ENCODE measurements at regions not wholly inside any gene's neighbourhood (a gene's known extent, or its start where the extent isn't known, plus 50 kb on each side); places are given as distances from the start of the nearest gene placed in this dataset.

- no peak overlapping the region for H2AK5ac ChIP-seq (ENCODE audit: insufficient read length, low read length)
- no peaks in the 10 kb centered on the region for H3K4me1 ChIP-seq (ENCODE audit: insufficient read depth, low read length)
- H3K18ac ChIP-seq (ENCODE audit: insufficient read length, low read depth, low read length) = no peak overlapping the region
Observed at GRCh38 chr4:144590020-144590419, 55.9 kb upstream of the HHIP start.

More at GRCh38 chr4:144590020-144590419, 55.9 kb upstream of the HHIP start:
- no peak overlapping the region for H3K4me3 Mint-ChIP-seq
- no peaks in the 10 kb centered on the region for H3K9me3 ChIP-seq (ENCODE audit: control insufficient read depth, low read depth, low read length)
- no peak overlapping the region for H2BK15ac ChIP-seq (ENCODE audit: low read depth, low read length)
- no peak overlapping the region for H4K8ac ChIP-seq (replicated peaks; ENCODE audit: insufficient read length, low read depth, low read length)
- H3K56ac ChIP-seq (ENCODE audit: insufficient read length, low read depth, low read length) = no peak overlapping the region
- TF ChIP-seq CTCF (conservative IDR thresholded peaks at IDR 0.05) = no peak
- H3K27me3 ChIP-seq (ENCODE audit: insufficient read depth, low read length) = no peaks in the 10 kb centered on the region
- no peak overlapping the region for H3K14ac ChIP-seq (ENCODE audit: insufficient read depth, low read length)
- no peak overlapping the region for H2BK5ac ChIP-seq (ENCODE audit: insufficient read length, low read length)
- no peak overlapping the region for H4K91ac ChIP-seq (ENCODE audit: insufficient read length, low read depth, low read length)
- no peaks in the 10 kb centered on the region for H3K79me1 ChIP-seq (ENCODE audit: insufficient read depth, low read depth, low read length, poor library complexity, severe bottlenecking)
- H3K9me3 Mint-ChIP-seq = peaks cover 7 to 8% of the 10 kb centered on the region in 2 experiments; a peak in 4 of 5 replicates
- H3K4me1 Mint-ChIP-seq = no peaks in the 10 kb centered on the region
- DNase-seq = no peak
- H3K9ac ChIP-seq (ENCODE audit: extremely low read depth, insufficient read length, low read length) = no peak overlapping the region
- no CpG with 5 or more reads among the region's 1 CpG for WGBS (ENCODE audit: extremely low coverage, insufficient read length, low lambda C conversion rate)
- no peak overlapping the region for H3K4me2 ChIP-seq (ENCODE audit: insufficient read depth, insufficient read length, low read length)
- H3K23ac ChIP-seq (ENCODE audit: insufficient read length, low read depth, low read length) = no peak overlapping the region
- H4K5ac ChIP-seq (ENCODE audit: insufficient read length, low read depth, low read length) = no peak overlapping the region
- no peak overlapping the region for H2BK20ac ChIP-seq (ENCODE audit: low read depth, low read length, poor library complexity, severe bottlenecking)
- H2AFZ ChIP-seq (ENCODE audit: low read length) = no peak overlapping the region
- H2BK120ac ChIP-seq (ENCODE audit: low read depth, low read length, poor library complexity, severe bottlenecking) = no peak overlapping the region
- H3K27ac Mint-ChIP-seq = no peak overlapping the region
- no peak overlapping the region for H3T11ph ChIP-seq (ENCODE audit: low read length)
- no peak overlapping the region for H2BK12ac ChIP-seq (ENCODE audit: insufficient read length, low read depth, low read length)
- H3K27me3 Mint-ChIP-seq (ENCODE audit: low read depth) = no peaks in the 10 kb centered on the region
- no peak overlapping the region for H3K4ac ChIP-seq (ENCODE audit: low read depth, low read length)
- no peaks in the 10 kb centered on the region for H3K23me2 ChIP-seq (ENCODE audit: insufficient read length, low read depth, low read length, poor library complexity, severe bottlenecking)
- H4K20me1 ChIP-seq (ENCODE audit: control insufficient read depth, insufficient read depth, insufficient read length) = no peaks in the 10 kb centered on the region
- peaks cover 0 to 5% (median 4%) of the 10 kb centered on the region in 3 experiments; a peak in 3 of 7 replicates for H3K36me3 Mint-ChIP-seq (ENCODE audit: insufficient read depth in 1 of 3, low read depth in 3 of 3)
- no peak overlapping the region for H3K27ac ChIP-seq (ENCODE audit: insufficient read length, low read depth, low read length)
- no peaks in the 10 kb centered on the region for H3K79me2 ChIP-seq (ENCODE audit: insufficient read depth, low read length)
